NAMALWA (cell line): ENCODE measurements at regions not wholly inside any gene's neighbourhood (a gene's known extent, or its start where the extent isn't known, plus 50 kb on each side); places are given as distances from the start of the nearest gene placed in this dataset.

Experiments
- DNase-seq: peaks from one replicate; pipeline ENCODE4 v3.0.0-alpha.2; 2015; ENCODE audit warnings: low spot score

- no peak for DNase-seq
Measured at GRCh38 chr2:67917332-67918054, 145.3 kb downstream of the C1D start.

GRCh38 chr2:67918471-67918870 lies 144.3 kb downstream of the C1D start:
- no peak for DNase-seq

- no peak for DNase-seq
Measured at GRCh38 chr2:67919490-67919889, 143.3 kb downstream of the C1D start.

- DNase-seq, result no peak
Measured at GRCh38 chr2:67922080-67922785, 140.6 kb downstream of the C1D start.

- no peak for DNase-seq
Measured at GRCh38 chr2:67923696-67924095, 139.1 kb downstream of the C1D start.

GRCh38 chr2:67927501-67927900 lies 135.3 kb downstream of the C1D start:
- DNase-seq, result no peak

- DNase-seq, result no peak
Measured at GRCh38 chr2:67930156-67930555, 132.6 kb downstream of the C1D start.

- no peak for DNase-seq
Measured at GRCh38 chr2:67936969-67937368, 125.8 kb downstream of the C1D start.

- DNase-seq, result no peak
Measured at GRCh38 chr2:67938053-67938452, 124.8 kb downstream of the C1D start.

- no peak for DNase-seq
Measured at GRCh38 chr2:67945056-67945455, 117.7 kb downstream of the C1D start.

GRCh38 chr2:67945940-67946339 lies 116.9 kb downstream of the C1D start:
- DNase-seq, result no peak

- DNase-seq, result no peak
Measured at GRCh38 chr2:67948057-67948456, 114.7 kb downstream of the C1D start.

- DNase-seq, result no peak
Measured at GRCh38 chr2:67948506-67948905, 114.3 kb downstream of the C1D start.

- DNase-seq, result no peak
Measured at GRCh38 chr2:67950018-67950417, 112.8 kb downstream of the C1D start.

- DNase-seq, result no peak
Measured at GRCh38 chr2:67950919-67951318, 111.9 kb downstream of the C1D start.

- DNase-seq, result no peak
Measured at GRCh38 chr2:67952066-67952465, 110.7 kb downstream of the C1D start.

- no peak for DNase-seq
Measured at GRCh38 chr2:67954093-67954748, 108.6 kb downstream of the C1D start.

GRCh38 chr2:67955748-67956603 lies 106.8 kb downstream of the C1D start:
- no peak for DNase-seq

- DNase-seq, result no peak
Measured at GRCh38 chr2:67965246-67965645, 97.6 kb downstream of the C1D start.

GRCh38 chr2:67970071-67970470 lies 92.7 kb downstream of the C1D start:
- DNase-seq, result no peak

GRCh38 chr2:67970542-67970941 lies 92.3 kb downstream of the C1D start:
- DNase-seq, result no peak
